GM19455 (cell line): ENCODE measurements at regions not wholly inside any gene's neighbourhood (a gene's known extent, or its start where the extent isn't known, plus 50 kb on each side); places are given as distances from the start of the nearest gene placed in this dataset.

Experiments
- ATAC-seq: cut with Tn5 transposase; IDR thresholded peaks from one replicate; pipeline ENCODE4 v1.9.1; 2021; ENCODE audit not compliant: unreplicated experiment

DNA sequence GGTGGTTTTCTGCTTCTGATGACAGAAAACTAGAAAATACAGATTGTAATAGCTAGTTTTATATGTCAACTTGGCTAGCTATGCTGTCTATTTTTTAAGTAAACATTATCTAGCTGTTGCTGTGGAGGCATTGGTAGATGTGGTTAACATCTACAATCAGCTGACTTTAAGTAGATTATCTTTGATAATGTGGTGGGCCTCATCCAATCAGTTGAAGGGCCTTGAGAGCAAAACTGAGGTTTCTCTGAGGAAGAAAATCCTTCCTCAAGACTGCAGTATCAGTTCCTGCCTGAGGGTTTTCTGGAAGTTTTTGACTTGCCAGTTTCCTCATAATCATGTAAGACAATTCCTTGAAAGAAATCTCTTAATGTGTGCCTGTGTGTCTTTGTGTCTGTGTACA lies 75.9 kb upstream of the SPHKAP start:
- no peak for ATAC-seq

DNA sequence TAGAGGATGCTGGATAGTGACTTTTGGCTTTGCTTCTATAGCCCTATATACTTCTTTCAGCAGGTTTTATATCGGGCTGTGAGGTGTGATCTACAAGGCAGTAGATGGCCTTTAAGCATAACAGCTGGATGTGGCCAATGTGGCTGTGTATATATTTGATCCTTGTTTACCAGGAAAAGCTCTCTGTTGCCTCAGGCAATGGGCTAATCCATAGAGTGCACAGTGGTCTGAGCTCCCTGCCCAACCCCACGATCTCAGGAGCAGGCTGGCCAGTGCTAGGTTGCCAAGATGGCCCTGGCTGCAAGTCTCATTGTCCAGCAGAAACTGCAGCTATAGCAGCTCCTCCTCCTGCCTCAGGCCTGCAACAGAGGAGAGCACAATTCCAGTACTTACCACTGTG lies 72.3 kb upstream of the SPHKAP start:
- ATAC-seq = no peak

DNA sequence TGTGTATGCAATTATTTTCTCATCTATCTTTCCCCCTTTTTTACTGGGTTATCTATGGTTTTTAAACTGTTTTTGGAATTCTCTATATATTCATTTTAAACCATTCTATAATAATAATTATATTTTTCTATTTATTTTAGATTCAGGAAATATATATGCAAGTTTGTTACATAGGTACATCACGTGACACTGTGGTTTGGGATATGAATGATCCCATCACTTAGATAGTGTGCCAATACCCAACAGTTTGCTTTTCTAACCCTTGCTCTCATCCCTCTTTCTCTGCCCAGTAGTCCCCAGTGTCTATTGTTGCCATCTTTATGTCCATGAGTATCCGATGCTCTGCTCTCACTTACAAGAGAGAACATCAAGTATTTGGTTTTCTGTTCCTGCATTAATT lies 65.8 kb upstream of the SPHKAP start:
- ATAC-seq = no peak

DNA sequence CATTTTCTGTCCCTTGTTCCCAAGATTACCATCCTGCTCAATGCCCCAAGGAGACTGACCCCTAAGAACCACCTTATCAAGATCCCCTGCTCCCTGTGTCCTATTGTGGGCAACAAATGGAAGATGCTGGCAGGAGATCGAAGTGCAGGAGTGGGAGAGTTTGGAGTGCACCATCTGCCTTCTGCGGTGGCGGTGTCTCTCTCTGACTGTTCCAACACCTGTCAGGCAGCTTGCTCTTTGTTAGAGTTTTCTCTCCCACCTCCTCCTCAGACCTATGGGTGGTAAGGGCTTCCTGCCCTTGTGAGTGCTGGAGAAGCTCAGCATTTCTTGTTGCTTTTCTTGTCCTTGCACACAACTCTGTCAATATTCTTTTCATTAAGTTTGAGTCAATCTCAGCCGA lies 64.1 kb upstream of the SPHKAP start:
- ATAC-seq = no peak

DNA sequence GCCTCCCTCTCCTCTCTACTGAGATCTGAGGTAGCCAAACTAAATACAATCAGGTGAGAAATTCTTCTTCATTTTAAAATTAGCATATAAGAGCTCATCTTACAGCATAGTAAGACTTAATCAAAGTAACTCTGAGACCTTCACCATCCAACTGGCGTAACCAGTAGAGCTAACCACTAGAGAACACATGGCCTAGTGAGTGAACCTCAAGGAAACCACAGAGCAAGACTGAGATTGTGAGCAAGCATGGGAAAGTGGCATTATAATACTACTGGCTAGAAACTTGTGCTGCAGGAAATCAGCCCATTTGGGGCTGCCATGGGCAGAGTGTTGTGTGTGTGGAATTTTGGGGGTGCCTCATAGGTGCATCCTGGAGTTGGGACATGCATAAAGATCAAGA lies 61.1 kb upstream of the SPHKAP start:
- no peak for ATAC-seq

DNA sequence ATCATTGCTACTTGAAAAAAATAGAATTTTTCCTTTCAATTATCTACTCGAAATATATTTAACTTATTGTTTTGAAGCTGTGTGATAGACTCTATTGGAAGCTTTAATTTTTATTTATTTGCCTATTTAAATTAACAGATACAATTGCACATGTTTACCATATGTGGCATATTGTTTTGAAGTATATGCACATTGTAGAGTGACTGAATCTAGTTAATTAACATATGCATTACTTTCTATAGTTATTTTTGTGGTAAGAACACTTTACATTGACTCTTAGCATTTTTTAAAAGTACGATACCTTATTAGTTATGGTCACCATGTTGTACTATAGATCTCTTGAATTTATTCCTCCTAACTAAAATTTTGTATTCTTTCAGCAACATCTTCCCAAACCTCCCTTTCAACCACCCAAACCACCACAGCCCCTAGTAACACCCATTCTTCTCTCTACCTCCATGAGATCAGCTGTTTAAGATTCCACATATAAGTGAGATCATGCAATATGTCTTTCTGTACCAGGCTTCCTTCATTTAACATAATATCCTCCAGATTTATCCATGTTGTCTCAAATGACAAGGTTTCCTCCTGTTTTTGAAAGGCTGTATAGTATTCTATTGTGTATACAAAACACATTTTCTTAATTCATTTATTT lies 58.5 kb upstream of the SPHKAP start:
- ATAC-seq = no peak

DNA sequence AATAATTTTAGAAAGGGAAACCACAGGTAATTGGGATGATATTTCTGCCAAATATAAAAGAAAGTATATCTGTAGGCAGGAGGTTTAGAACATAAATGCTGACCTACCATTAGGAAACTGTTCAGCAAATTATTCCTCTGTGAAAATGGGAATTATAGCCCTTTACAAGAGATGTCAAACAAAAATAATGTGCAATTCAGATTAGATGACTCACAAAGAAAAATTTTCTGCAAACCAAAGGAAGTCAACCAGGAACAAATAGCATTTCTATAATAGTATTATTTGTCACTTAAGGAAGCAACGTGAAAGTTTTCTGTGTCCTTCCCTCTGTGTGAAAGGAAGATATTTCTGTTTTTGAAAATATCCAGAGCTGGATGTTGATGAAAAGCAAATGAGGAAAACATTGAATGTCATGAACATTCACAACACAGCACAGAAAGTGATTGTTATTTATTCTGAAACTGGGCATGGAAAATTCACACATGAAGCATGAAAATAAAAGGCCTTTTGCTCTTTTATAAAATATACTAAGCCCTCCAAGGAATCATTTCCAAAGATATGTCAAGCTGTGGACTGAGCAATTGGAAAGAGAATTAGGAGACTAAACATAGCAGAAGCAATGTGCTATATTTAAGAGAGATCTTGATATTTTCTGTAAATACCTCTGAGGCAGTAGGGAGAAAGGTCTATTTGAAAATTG lies 57.9 kb upstream of the SPHKAP start:
- no peak for ATAC-seq
